GM12872 (cell line): ENCODE measurements at regions not wholly inside any gene's neighbourhood (a gene's known extent, or its start where the extent isn't known, plus 50 kb on each side); places are given as distances from the start of the nearest gene placed in this dataset.
A peak's percentile ranks its signal among the peaks of the same experiment; 100 is the strongest.

Experiments used
- TF ChIP-seq, protein P1 (sequence below): IDR thresholded peaks from 3 replicates; pipeline ENCODE4 v1.5.1; 2011; ENCODE audit warnings: low read depth, mild to moderate bottlenecking, low read length, moderate library complexity; ENCODE audit not compliant: insufficient read depth

DNA sequence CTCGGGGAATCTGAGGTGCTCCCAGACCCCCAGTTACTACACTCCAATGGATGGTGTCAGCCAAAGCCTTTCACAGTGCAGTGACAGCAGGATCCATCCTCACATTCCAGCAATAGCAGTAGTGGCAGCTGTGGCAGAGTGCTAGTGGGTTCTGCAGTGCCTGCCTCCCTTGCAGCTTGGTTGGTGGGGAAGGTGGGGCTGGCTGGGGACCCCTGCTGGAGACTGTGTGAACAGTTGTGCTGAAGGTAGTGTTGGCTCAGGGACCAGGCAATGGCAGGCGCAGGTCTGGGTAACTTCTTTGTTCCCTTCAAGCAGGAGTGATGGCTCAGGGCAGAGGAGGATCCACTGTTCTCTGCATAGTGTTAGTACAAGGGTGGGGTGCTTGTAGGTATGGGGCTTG, 343.7 kb upstream of the TRAM1L1 start:
- TF ChIP-seq, protein P1, sequence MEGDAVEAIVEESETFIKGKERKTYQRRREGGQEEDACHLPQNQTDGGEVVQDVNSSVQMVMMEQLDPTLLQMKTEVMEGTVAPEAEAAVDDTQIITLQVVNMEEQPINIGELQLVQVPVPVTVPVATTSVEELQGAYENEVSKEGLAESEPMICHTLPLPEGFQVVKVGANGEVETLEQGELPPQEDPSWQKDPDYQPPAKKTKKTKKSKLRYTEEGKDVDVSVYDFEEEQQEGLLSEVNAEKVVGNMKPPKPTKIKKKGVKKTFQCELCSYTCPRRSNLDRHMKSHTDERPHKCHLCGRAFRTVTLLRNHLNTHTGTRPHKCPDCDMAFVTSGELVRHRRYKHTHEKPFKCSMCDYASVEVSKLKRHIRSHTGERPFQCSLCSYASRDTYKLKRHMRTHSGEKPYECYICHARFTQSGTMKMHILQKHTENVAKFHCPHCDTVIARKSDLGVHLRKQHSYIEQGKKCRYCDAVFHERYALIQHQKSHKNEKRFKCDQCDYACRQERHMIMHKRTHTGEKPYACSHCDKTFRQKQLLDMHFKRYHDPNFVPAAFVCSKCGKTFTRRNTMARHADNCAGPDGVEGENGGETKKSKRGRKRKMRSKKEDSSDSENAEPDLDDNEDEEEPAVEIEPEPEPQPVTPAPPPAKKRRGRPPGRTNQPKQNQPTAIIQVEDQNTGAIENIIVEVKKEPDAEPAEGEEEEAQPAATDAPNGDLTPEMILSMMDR, result no peak

DNA sequence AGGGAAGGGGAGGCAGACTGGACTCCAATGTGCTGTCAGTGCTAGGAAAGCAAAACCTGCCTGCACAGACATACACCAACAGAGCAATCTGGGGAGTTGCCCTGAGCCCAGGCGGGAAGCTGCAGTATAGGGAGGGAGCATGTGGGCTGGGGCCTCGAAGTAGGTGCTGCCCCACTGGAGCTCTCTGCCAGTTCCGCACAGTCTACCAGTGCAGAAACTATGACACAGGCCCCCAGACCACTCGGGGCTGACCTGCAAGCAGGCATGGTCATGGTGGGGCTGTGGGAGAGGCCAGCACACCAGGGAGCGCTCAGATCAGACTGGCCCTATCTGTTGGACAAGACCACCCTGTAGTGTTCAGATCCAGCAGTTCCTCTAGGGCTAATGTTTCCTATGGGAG, 344.1 kb upstream of the TRAM1L1 start:
- TF ChIP-seq, protein P1, result no peak

DNA sequence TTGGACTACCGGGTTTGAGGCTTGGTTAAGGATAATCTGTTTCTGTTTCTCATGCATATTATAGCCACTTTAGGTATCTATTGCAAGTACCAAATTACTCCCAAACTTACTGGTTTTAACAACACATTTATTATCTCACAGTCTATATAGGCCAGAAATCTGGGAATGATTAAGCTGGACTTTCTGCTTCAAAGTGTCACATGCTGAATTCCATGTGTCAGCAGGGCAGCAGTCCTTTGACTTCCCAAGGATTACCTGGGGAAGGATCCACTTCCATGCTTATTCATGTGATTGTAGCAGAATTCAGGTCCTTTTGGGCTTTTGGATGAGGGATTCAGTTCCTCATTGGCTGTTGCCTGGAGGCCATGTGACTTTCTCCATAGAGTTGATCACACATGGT, 349.0 kb upstream of the TRAM1L1 start:
- TF ChIP-seq, protein P1, result no peak

DNA sequence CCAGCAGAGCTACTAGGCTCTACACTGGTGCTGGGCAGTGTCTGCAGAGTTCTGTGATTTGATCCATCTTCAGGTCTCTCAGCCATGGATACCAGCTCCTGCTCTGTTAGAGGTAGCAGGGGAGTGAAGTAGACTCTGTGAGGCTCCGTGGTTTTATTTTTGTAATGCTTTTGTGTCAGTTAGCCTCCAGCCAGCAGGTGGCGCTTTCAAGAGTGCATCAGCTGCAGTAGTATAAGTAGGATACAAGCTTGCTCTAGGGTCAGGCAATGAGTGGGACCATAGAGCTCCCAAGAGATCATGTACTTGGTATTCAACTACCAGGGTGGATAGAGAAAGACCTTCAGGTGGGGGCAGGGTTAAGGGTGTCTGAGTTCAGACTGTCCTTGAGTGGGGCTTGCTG, 362.5 kb upstream of the TRAM1L1 start:
- TF ChIP-seq, protein P1, result peak; percentile 59; the same call in 2 of the 3 replicates

DNA sequence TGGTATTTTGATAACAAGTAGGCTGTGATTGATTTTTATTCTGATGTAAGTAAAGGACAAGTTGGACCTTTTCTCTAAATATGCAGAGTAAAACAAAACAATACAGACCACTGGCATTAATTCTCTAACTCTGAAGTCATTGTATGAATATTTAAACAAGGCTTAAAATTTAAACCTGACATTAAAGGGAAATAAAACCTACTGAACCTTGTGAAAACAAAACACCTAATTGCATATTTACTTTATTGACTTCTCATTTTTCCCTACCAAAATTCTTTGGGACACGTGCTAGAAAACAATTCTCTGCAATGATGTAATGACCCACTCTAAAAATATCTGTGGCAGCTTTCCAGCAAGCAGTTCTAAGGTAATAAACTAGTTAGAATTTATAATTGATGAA, 369.7 kb upstream of the TRAM1L1 start:
- TF ChIP-seq, protein P1, result no peak

DNA sequence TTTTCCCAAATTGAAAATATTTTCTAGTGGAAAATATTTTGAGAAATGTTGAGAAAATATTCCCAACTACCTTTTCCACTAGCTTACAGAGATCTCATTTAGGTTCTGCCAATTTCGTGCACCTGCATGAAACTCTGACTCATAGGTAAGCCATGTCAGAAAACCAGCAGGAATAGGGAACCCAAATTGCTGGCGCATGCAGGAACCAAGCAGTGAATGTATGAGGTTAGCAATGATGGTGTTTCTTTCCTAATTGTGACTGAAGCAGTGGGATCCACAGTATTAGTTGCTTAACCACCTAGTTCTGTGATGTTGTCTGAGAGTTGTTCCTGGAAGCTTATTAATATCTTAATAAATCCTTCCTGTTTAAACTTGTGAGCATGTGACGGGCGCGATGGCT, 381.0 kb upstream of the TRAM1L1 start:
- TF ChIP-seq, protein P1, result no peak

DNA sequence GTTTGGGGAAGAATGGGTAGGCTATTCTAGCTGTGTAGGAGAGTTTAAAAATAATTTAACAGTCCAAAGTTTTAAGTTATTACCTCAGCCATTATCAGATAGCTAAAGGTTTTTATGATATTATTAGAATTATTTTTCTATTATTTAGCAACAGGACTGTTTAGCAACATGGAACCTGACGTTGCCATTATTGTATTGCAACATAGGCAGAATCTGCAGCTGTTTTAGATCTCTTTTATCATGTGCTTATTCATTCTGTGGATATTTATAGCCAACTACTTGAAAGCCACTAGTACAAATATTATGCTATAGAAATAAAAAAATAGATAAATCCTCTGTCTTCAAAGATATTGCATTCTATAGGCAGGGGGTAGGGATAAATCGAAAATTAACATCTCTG, 382.0 kb upstream of the TRAM1L1 start:
- TF ChIP-seq, protein P1, result no peak

DNA sequence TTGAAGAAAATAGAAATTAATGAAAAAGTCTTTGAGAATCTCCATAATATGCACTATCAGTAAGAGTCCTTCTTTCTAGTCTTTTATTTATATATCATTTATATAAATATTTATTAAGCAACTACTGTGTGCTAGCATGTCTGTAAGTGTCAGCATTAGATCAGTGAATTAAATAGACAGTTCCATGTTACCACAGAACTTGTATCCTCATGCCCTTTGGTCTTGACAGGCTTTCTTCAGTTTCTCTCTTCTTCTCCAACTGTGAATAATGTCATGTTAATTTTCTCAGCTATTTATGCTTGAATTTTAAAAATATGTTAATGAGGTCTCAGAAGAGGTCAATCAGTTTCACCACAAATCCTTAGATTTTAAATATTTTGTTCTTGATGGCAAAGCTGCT, 389.6 kb upstream of the TRAM1L1 start:
- TF ChIP-seq, protein P1, result no peak
